GM12875 (cell line): ENCODE measurements at regions not wholly inside any gene's neighbourhood (a gene's known extent, or its start where the extent isn't known, plus 50 kb on each side); places are given as distances from the start of the nearest gene placed in this dataset.

Source experiments
- H3K4me3 ChIP-seq: one replicate; pipeline ENCODE4 v1.5.1; 2011; ENCODE audit warnings: low read depth, low read length, control low read depth
- TF ChIP-seq, protein P1 (sequence below): IDR thresholded peaks from 2 replicates; pipeline ENCODE4 v1.5.1; 2011; ENCODE audit warnings: low read depth, mild to moderate bottlenecking, control low read depth, inconsistent platforms, low read length, moderate library complexity, borderline replicate concordance; ENCODE audit not compliant: insufficient read depth

DNA sequence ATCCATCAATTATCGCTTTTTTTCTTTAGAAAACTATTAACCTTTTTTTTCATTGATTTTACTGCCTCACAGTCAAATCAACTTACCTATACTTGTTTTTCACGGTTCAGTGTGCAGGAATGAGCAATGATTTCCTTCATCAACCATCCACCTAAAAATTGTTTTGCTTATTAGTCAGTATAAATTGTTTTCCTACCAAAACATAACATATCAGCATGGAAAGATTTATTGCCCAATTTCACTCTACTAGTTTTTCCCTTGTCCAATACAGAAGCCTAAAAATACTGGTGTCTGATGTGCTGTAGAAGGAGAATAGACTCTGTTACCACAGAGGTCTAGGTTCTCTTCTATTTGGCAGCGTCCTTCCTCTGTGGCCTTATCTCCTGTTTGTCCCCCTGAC lies 558.2 kb upstream of the CITED2 start:
- H3K4me3 ChIP-seq = no peak overlapping the region
- TF ChIP-seq, protein P1, sequence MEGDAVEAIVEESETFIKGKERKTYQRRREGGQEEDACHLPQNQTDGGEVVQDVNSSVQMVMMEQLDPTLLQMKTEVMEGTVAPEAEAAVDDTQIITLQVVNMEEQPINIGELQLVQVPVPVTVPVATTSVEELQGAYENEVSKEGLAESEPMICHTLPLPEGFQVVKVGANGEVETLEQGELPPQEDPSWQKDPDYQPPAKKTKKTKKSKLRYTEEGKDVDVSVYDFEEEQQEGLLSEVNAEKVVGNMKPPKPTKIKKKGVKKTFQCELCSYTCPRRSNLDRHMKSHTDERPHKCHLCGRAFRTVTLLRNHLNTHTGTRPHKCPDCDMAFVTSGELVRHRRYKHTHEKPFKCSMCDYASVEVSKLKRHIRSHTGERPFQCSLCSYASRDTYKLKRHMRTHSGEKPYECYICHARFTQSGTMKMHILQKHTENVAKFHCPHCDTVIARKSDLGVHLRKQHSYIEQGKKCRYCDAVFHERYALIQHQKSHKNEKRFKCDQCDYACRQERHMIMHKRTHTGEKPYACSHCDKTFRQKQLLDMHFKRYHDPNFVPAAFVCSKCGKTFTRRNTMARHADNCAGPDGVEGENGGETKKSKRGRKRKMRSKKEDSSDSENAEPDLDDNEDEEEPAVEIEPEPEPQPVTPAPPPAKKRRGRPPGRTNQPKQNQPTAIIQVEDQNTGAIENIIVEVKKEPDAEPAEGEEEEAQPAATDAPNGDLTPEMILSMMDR = no peak

DNA sequence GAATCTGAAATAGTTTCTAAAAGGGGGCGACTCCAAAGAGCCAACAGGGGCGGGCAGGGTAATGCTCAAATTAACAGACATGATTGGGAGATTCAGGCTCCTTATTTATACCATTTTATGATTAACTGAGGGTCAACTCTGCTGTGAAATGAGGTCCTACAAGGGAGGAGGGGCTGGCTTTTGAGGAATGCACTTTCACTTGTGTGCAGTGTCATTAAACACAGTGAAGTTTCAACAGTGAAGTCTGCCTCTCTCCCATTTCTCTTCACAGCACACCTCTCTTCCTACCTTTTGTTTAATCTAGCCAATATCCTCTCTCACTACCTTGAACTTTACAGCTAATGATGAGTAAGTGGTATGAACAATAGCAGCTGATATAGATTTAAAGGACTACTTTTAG lies 557.3 kb upstream of the CITED2 start:
- no peak overlapping the region for H3K4me3 ChIP-seq
- TF ChIP-seq, protein P1 = no peak

DNA sequence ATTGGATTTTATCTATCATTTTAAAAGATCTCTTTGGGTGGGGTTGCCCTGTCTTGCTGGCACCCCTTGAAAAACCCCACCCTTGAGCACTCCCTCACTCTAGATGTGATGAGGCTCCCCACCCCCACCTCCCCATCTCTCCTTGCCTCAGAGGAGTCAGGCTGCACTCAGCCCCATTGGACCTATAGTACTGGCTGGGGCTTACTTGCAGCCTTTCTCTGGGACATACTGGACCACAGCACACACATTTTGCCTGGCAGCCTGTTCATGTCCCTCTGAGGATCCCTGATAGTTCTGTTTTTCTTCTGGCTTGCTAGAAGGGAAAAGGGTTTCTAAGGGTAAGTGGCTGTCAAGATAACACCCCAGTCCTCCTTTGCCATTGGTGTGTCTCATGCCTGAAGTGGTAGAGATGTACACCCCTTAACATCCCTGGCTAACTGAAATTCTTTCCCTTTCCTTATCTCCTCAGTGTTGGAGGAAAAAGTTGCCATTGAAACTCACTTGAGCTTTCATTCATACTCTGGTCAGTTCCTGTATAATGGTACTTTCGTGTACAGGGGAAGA lies 553.4 kb upstream of the CITED2 start:
- H3K4me3 ChIP-seq = no peak overlapping the region
- TF ChIP-seq, protein P1 = no peak

DNA sequence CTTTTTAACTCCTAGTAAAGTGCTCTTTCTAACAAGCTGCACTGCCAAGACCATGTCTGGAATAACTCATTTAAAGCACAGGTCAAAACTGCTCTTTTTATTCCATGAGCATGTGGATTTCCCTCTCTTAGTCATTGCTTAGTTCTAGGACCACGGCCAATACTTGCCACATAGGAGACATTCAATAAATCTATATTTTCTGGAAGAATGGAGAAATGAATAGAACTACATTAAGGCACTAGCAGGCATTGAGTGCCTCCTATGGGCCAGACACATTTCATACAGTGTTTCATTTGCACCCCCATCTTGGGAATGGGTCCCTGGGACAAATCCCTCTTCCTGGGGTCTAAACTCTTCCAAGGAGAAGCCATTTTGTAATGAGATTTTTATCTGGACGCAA lies 552.8 kb upstream of the CITED2 start:
- H3K4me3 ChIP-seq = no peak overlapping the region
- TF ChIP-seq, protein P1 = no peak

DNA sequence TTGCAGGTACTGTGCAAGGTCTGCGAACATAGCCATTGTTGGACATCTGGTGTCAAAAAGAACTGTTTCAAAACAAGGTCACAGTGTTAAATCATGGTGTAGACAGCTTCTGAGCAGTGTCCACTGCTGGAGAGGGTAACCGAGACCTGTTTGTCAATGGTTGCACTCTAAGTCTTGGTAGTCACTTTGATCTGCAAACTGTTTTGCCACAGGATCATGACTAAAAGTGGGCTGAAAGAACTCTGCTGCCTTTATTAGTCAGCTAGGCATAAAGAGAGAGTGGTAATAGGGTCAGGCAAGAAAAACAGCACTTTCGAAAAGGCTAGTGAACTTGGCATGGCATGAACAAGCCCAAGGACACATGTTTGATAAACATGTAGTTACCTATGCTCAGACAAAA lies 552.3 kb upstream of the CITED2 start:
- TF ChIP-seq, protein P1 = no peak
- no peak overlapping the region for H3K4me3 ChIP-seq

DNA sequence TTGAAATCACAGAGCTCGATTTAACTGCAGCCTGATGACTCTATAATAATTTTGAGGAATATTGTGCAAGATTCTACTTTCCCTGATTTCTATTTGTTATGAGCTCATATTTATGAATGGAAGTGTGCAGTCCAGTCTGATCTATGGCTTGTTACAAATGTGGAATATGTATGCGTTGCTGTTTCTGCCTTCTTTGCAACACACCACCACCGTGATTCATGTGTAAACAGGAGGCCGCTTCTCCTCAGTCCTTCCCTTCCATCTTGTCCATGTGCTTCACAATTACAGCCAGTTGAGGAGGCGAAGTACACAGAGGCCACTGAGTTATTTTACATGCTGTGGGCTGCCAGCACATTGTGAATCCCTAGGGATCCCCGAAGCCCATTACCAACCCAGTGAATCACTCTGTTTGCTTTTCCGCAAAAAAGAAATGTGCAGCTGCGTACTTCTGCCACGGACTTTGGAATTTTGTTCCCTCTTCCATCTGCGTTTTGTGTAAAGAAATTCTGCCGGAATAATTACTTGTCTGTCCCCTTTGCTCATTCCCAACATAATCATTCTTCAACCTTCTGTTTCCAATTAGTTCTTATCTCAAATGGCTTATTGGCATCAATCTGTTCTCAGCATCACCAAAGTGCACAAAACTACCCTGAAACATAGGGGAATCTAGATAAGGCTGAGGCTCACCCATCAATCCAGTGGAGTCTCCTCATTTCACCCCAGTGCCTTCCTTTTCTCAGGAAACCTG lies 551.6 kb upstream of the CITED2 start:
- TF ChIP-seq, protein P1 = no peak
- H3K4me3 ChIP-seq = no peak overlapping the region

DNA sequence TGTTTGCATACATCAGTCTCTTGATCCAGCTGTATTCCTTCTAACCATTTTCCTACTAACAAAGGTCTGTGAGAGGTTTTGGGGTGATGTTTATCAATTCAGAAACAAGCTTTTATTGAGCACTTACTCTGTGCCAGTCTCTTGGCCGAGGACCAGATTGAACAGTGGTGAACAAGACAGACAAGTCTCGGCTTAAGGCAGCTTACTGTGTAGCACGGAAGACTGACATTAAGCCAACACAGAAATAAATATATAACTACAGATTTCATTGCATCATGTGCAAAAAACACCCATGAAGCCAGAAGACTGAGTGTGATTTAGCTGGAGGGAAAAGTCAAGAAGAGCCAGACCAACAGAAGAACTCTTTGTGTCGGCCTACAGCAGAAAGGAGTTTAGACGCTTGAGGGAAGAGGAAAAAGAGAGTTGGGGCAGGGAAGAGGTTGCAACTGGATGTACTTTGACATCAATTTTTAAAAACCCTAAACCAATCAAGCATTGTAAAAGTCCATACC lies 549.6 kb upstream of the CITED2 start:
- TF ChIP-seq, protein P1 = no peak
- H3K4me3 ChIP-seq = no peak overlapping the region
